NCI-H526 treated with DMSO at 0.1 percent for 48 hours (cell line): ENCODE measurements at regions not wholly inside any gene's neighbourhood (a gene's known extent, or its start where the extent isn't known, plus 50 kb on each side); places are given as distances from the start of the nearest gene placed in this dataset.
A peak's percentile ranks its signal among the peaks of the same experiment; 100 is the strongest.
"Not testable (repeated sequence)": the region's sequence is repeated elsewhere in the genome, so short reads cannot be mapped to it uniquely, and the experiment has no call there.

Experiments
- DNase-seq: peaks from one replicate; lab custom pipeline; 2025; lab: John Stamatoyannopoulos, UW

GRCh38 chr18:77373730-77374445 lies 124.2 kb downstream of the GALR1 start:
- DNase-seq, result no peak

DNA sequence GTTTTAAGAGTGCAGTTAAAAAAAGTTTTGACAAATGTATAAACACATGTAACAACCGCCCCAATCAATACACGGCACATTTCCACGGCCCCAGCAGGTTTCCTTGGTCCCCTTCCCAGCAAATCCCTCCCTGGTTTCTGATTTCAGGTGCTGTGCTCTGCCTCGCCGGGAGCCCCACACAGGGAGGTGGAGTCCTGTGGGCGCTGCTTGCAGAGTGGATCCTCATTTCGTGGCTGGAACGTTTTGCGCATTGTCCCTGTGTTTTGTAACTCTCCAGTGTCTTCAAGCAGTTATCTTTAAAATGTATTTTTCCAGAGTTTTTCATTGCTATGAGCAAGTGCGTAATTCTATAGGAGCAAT lies 124.8 kb downstream of the GALR1 start:
- DNase-seq, result no peak

GRCh38 chr18:77376043-77376732 lies 126.5 kb downstream of the GALR1 start:
- DNase-seq, result no peak

- DNase-seq, result no peak
Observed at GRCh38 chr18:77376733-77377094, 127.1 kb downstream of the GALR1 start.

DNA sequence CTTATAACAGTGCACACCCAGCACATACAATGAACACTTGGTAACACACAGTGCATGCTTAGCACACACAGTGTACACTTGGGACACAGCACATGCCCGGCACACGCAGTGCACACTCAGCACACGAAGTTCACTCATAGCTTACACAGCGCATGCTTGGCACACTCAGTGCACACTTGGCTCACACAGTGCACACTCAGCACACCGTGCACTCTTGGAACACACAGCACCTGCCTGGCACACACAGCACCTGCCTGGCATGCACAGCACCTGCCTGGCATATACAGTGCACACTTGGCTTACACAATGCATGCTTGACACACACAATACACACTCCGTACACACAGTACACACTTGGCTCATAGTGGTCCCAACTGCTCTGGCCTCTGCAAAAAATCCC lies 128.2 kb downstream of the GALR1 start:
- DNase-seq, result no peak

GRCh38 chr18:77379976-77380509 lies 130.4 kb downstream of the GALR1 start:
- DNase-seq, result no peak

- no peak for DNase-seq
Observed at GRCh38 chr18:77380695-77381094, 131.0 kb downstream of the GALR1 start.

DNA sequence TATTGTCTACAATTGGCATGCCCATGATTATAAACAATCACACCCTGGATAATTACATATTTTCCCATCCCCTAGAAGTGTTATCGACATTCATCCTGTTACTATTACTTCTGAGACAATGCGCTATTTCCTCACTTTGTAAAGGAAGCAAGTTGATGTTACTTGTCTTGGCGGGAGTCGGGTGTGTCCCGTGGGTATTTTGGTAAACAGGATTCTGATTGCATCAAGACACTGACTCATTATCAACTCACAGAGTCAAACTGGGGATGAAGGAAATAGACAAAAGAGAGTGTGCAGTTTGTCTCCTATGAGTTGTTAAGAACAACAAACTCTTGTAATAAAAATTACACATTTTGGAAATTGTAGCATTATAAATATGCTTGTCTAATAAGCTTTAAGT lies 142.7 kb downstream of the GALR1 start:
- no peak for DNase-seq

GRCh38 chr18:77393519-77393918 lies 143.9 kb downstream of the GALR1 start:
- DNase-seq, result no peak

DNA sequence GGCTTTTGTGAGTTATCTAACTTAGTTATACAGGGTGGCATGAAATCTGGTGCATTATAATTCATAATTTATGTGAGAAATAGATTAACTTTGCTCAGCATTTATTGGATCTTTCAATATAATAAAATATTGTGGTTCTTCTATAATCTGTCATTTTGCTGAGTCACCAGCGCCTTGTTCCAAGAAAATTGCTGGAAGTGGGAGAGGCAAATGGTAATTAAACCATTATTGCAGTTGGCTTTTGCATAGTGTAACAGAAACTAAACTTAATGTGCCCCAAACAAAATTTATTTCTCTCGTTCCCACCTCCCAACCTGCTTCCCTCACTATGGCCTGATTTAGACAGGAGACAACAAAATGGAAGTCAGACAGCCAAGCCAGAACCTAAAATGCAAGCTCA lies 146.3 kb downstream of the GALR1 start:
- DNase-seq, result no peak

DNA sequence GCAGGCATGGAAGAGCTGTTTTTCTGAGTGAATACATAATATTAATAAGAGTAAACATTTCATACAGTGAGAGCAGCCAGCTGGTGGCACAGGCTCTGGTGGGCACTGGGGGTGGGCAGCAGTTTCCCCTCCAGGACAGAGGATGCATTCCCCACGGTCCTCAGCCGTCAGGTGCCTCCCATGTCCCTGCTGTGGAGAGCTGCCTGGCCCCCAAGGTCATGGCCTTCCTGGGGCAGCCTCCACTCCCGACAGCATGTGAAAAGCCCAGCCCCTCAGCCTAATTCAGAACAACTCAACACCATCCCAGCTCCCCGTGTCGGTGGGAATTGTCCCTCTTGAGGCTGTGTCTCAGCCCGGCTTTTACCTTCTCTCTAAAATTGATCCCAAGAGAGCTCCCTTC lies 147.4 kb downstream of the GALR1 start:
- DNase-seq, result no peak

GRCh38 chr18:77397617-77398016 lies 148.0 kb downstream of the GALR1 start:
- no peak for DNase-seq

GRCh38 chr18:77400561-77400960 lies 150.9 kb downstream of the GALR1 start:
- DNase-seq, result no peak

- no peak for DNase-seq
Observed at GRCh38 chr18:77401173-77401572, 151.5 kb downstream of the GALR1 start.

GRCh38 chr18:77403969-77404535 lies 154.4 kb downstream of the GALR1 start:
- DNase-seq, result no peak

- DNase-seq, result no peak
Observed at GRCh38 chr18:77405096-77405495, 155.4 kb downstream of the GALR1 start.

- no peak for DNase-seq
Observed at GRCh38 chr18:77407733-77408132, 158.1 kb downstream of the GALR1 start.

DNA sequence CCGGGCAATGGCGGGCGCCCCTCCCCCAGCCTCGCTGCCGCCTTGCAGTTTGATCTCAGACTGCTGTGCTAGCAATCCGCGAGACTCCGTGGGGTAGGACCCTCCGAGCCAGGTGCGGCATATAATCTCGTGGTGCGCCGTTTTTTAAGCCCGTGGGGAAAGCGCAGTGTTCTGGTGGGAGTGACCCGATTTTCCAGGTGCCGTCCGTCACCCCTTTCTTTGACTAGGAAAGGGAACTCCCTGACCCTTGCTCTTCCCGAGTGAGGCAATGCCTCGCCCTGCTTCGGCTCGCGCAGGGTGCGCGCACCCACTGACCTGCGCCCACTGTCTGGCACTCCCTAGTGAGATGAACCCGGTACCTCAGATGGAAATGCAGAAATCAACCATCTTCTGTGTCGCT lies 171.9 kb downstream of the GALR1 start:
- not testable (repeated sequence) for DNase-seq

DNA sequence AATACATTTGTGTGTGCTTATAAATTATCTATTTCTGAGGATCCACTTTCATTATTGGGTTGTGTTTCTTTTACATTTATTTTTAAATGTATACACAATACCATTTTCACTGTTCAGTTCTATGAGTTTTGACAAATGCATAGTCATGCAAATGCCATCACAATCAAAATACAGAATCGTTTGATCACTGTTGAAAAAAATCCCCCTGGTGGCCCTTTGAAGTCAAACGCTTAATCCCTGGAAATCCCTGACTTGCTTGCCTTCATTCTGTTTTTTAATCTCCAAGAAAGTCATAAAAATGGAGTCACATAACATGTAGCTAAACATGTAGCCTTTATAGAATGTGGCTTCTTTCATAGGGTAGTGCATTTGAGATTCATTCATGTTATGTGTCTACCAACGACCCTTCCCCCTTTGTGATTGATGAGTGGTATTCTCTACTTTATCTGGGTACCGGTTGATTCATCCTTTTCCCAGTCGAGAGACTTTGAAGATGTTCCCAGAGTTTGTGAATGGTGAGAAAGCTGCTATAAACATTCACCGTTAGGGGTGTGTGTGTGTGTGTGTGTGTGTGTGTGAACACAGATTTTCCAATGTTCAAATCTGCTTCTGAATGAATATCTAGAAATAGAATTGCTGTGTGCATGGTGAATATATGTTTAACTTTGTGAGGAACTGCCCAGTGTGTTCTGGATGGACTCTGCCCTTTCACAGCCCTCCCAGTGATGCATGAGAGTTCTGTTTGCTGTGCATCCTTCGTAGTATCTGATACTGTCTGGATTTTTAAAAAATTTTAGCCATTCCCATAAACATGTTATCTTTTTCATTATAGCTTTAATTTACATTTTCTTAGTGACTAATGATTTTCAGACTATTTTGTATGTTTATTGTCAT lies 173.6 kb downstream of the GALR1 start:
- no peak for DNase-seq

DNA sequence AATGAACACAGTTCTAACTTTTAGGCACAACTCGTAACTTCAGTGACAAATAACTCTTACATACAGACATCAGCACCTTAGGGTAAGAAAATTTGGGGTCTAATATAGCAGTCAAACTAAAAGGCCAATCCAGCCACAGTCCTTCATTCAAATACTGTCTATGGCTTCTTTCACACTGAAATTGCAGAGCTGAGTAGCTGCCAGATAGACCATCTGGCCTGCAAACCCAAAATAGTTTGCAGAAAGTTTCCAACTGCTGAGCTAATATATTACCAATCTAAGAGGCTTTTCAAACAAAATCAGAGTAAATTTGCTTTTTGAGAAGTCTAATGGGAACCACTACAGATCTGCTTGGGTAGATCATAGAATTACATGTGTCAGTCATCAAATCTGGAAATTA lies 183.4 kb downstream of the GALR1 start:
- DNase-seq, result no peak

GRCh38 chr18:77439888-77440287 lies 190.2 kb downstream of the GALR1 start:
- peak; percentile 40 for DNase-seq

GRCh38 chr18:77442393-77442792 lies 192.7 kb downstream of the GALR1 start:
- DNase-seq, result no peak
